Mesendoderm (in vitro differentiated cells): ENCODE measurements at regions not wholly inside any gene's neighbourhood (a gene's known extent, or its start where the extent isn't known, plus 50 kb on each side); places are given as distances from the start of the nearest gene placed in this dataset.
"Not testable (repeated sequence)": the region's sequence is repeated elsewhere in the genome, so short reads cannot be mapped to it uniquely, and the experiment has no call there.

ENCODE experiments used
- DNase-seq: peaks from one replicate; pipeline ENCODE4 v3.0.0; 2013
- H2AK5ac ChIP-seq: 2 replicates; pipeline ENCODE4 v1.6.1; 2013; ENCODE audit warnings: low read length, inconsistent platforms
- H2BK120ac ChIP-seq: 2 replicates; pipeline ENCODE4 v1.6.1; 2013; ENCODE audit warnings: low read depth, mild to moderate bottlenecking, low read length, moderate library complexity, mixed read lengths
- H2BK15ac ChIP-seq: replicated peaks from 2 replicates; pipeline ENCODE4 v1.6.1; 2013; ENCODE audit warnings: low read depth, mild to moderate bottlenecking, moderate library complexity
- H2BK5ac ChIP-seq: 2 replicates; pipeline ENCODE4 v1.6.1; 2013; ENCODE audit warnings: low read length, inconsistent platforms
- H3K18ac ChIP-seq: 2 replicates; pipeline ENCODE4 v1.6.1; 2013; ENCODE audit warnings: mild to moderate bottlenecking, low read length, mixed read lengths
- H3K23ac ChIP-seq: one replicate; pipeline ENCODE4 v1.6.1; 2013; ENCODE audit warnings: low read length
- H3K27ac ChIP-seq: 2 replicates; pipeline ENCODE4 v1.5.1; 2013; ENCODE audit warnings: low read depth, mild to moderate bottlenecking, inconsistent platforms, low read length, moderate library complexity
- H3K27me3 ChIP-seq: 2 replicates; pipeline ENCODE4 v1.6.1; 2013; ENCODE audit warnings: low read length, control low read depth, mild to moderate bottlenecking, inconsistent platforms; ENCODE audit not compliant: insufficient read depth, poor library complexity
- H3K36me3 ChIP-seq: 2 replicates; pipeline ENCODE4 v1.6.1; 2013; ENCODE audit warnings: low read length, inconsistent platforms; ENCODE audit not compliant: control insufficient read depth, insufficient read depth
- H3K4ac ChIP-seq: one replicate; pipeline ENCODE4 v1.6.1; 2013; ENCODE audit warnings: low read depth, mild to moderate bottlenecking, low read length, moderate library complexity
- H3K4me1 ChIP-seq: 2 replicates; pipeline ENCODE4 v1.6.1; 2013; ENCODE audit warnings: low read depth, low read length, inconsistent platforms; ENCODE audit not compliant: control insufficient read depth
- H3K4me2 ChIP-seq: 2 replicates; pipeline ENCODE4 v1.6.1; 2013; ENCODE audit warnings: low read length
- H3K4me3 ChIP-seq: 2 replicates; pipeline ENCODE4 v1.5.1; 2013; ENCODE audit warnings: mild to moderate bottlenecking, low read length
- H3K56ac ChIP-seq: one replicate; pipeline ENCODE4 v1.6.1; 2013; ENCODE audit warnings: low read length
- H3K79me1 ChIP-seq: 2 replicates; pipeline ENCODE4 v1.6.1; 2013; ENCODE audit warnings: low read length, inconsistent platforms
- H3K79me2 ChIP-seq: 2 replicates; pipeline ENCODE4 v1.6.1; 2013; ENCODE audit warnings: mild to moderate bottlenecking, low read length; ENCODE audit not compliant: control insufficient read depth, insufficient read depth
- H3K9ac ChIP-seq: 2 replicates; pipeline ENCODE4 v1.6.1; 2013; ENCODE audit warnings: low read length, inconsistent platforms
- H4K5ac ChIP-seq: one replicate; pipeline ENCODE4 v1.6.1; 2013; ENCODE audit warnings: low read length
- H4K8ac ChIP-seq: one replicate; pipeline ENCODE4 v1.6.1; 2013; ENCODE audit warnings: low read depth, mild to moderate bottlenecking, control low read depth, low read length, moderate library complexity
- WGBS: extraction: QIAGEN DNeasy Blood & Tissue Kit; methylation state at CpG from one replicate; pipeline ENCODE4 v1.1.7; 2013; ENCODE audit warnings: low lambda C conversion rate, missing lambda C conversion rate; ENCODE audit not compliant: insufficient coverage; ENCODE audit errors: extremely low coverage; 5-methylcytosine and 5-hydroxymethylcytosine counted together

GRCh38 chrX:66766318-66766717, 127.4 kb upstream of the EDA2R start:
- Histone ChIP-seq H3K27ac (no peak overlapping the region), H4K5ac (no peak overlapping the region), H3K4me1 (no peaks in the 10 kb centered on the region), H3K18ac (no peak overlapping the region), H3K79me1 (no peaks in the 10 kb centered on the region), H3K4me2 (no peak overlapping the region), H3K23ac (no peak overlapping the region), H3K9ac (no peak overlapping the region), H2AK5ac (no peak overlapping the region), H2BK5ac (no peak overlapping the region), H3K4me3 (no peak overlapping the region), H3K36me3 (no peaks in the 10 kb centered on the region), H2BK120ac (no peak overlapping the region), H3K27me3 (no peaks in the 10 kb centered on the region), H3K79me2 (no peaks in the 10 kb centered on the region), H2BK15ac (no peak overlapping the region), H3K56ac (no peak overlapping the region), H3K4ac (no peak overlapping the region), H4K8ac (no peak overlapping the region)
- WGBS: no CpG with 5 or more reads among the region's 3 CpGs
- DNase-seq: no peak

GRCh38 chrX:66760651-66761050, 121.8 kb upstream of the EDA2R start:
- Histone ChIP-seq H3K4me3 (no peak overlapping the region), H3K27ac (no peak overlapping the region), H3K36me3 (no peaks in the 10 kb centered on the region), H3K4me1 (no peaks in the 10 kb centered on the region), H3K79me1 (no peaks in the 10 kb centered on the region), H2AK5ac (no peak overlapping the region), H2BK5ac (no peak overlapping the region), H4K8ac (no peak overlapping the region), H3K9ac (no peak overlapping the region), H3K23ac (no peak overlapping the region), H3K4me2 (no peak overlapping the region), H3K4ac (no peak overlapping the region), H3K56ac (no peak overlapping the region), H3K18ac (no peak overlapping the region), H2BK15ac (no peak overlapping the region), H4K5ac (no peak overlapping the region), H3K27me3 (no peaks in the 10 kb centered on the region), H2BK120ac (no peak overlapping the region), H3K79me2 (no peaks in the 10 kb centered on the region)
- peak; percentile 8 for DNase-seq
- no CpG with 5 or more reads among the region's 1 CpG for WGBS

- H3K9ac ChIP-seq: no peak overlapping the region
- H2AK5ac ChIP-seq: no peak overlapping the region
- H4K8ac ChIP-seq: no peak overlapping the region
- H3K56ac ChIP-seq: no peak overlapping the region
- H3K18ac ChIP-seq: no peak overlapping the region
- H3K36me3 ChIP-seq: no peaks in the 10 kb centered on the region
- H3K79me2 ChIP-seq: no peaks in the 10 kb centered on the region
- no peak for DNase-seq
- H3K79me1 ChIP-seq: no peaks in the 10 kb centered on the region
- H3K4ac ChIP-seq: no peak overlapping the region
- no CpG with 5 or more reads among the region's 1 CpG for WGBS
- H3K4me2 ChIP-seq: no peak overlapping the region
- no peaks in the 10 kb centered on the region for H3K27me3 ChIP-seq
- H3K23ac ChIP-seq: no peak overlapping the region
- H2BK15ac ChIP-seq: no peak overlapping the region
- no peak overlapping the region for H2BK120ac ChIP-seq
- H3K27ac ChIP-seq: no peak overlapping the region
- no peak overlapping the region for H2BK5ac ChIP-seq
- H3K4me3 ChIP-seq: no peak overlapping the region
- H4K5ac ChIP-seq: no peak overlapping the region
- H3K4me1 ChIP-seq: no peaks in the 10 kb centered on the region
Observed at GRCh38 chrX:66756717-66757116, 117.8 kb upstream of the EDA2R start.

GRCh38 chrX:66751136-66751782, 112.4 kb upstream of the EDA2R start:
- Histone ChIP-seq H4K8ac (no peak overlapping the region), H3K4ac (no peak overlapping the region), H3K79me1 (no peaks in the 10 kb centered on the region), H2AK5ac (no peak overlapping the region), H3K4me1 (no peaks in the 10 kb centered on the region), H3K23ac (no peak overlapping the region), H2BK5ac (no peak overlapping the region), H2BK120ac (no peak overlapping the region), H3K27me3 (no peaks in the 10 kb centered on the region), H3K4me2 (no peak overlapping the region), H4K5ac (no peak overlapping the region), H3K9ac (no peak overlapping the region), H3K27ac (no peak overlapping the region), H3K36me3 (no peaks in the 10 kb centered on the region), H2BK15ac (no peak overlapping the region), H3K18ac (no peak overlapping the region), H3K56ac (no peak overlapping the region), H3K79me2 (no peaks in the 10 kb centered on the region), H3K4me3 (no peak overlapping the region)
- no CpG with 5 or more reads among the region's 2 CpGs for WGBS
- DNase-seq: no peak

GRCh38 chrX:66744519-66744918, 105.6 kb upstream of the EDA2R start:
- not testable (repeated sequence) for H2BK5ac ChIP-seq, H2AK5ac ChIP-seq, H3K18ac ChIP-seq, H3K4me2 ChIP-seq, H3K4me1 ChIP-seq, H2BK120ac ChIP-seq, H3K27ac ChIP-seq, H3K79me1 ChIP-seq, H3K27me3 ChIP-seq, H3K79me2 ChIP-seq, H3K4me3 ChIP-seq, H3K9ac ChIP-seq, H4K8ac ChIP-seq, H2BK15ac ChIP-seq, DNase-seq, H3K56ac ChIP-seq, H3K36me3 ChIP-seq, H3K23ac ChIP-seq, H4K5ac ChIP-seq, H3K4ac ChIP-seq
- WGBS: no CpG with 5 or more reads among the region's 1 CpG

GRCh38 chrX:66731398-66731797, 92.5 kb upstream of the EDA2R start:
- H2BK15ac ChIP-seq: no peak overlapping the region
- no peak overlapping the region for H2BK120ac ChIP-seq
- H3K27me3 ChIP-seq: no peaks in the 10 kb centered on the region
- no peak overlapping the region for H3K9ac ChIP-seq
- no peak overlapping the region for H2AK5ac ChIP-seq
- H3K4ac ChIP-seq: no peak overlapping the region
- H4K8ac ChIP-seq: no peak overlapping the region
- H3K56ac ChIP-seq: no peak overlapping the region
- no CpG with 5 or more reads among the region's 2 CpGs for WGBS
- H3K79me2 ChIP-seq: no peaks in the 10 kb centered on the region
- no peak overlapping the region for H3K4me3 ChIP-seq
- no peak overlapping the region for H3K18ac ChIP-seq
- H3K4me2 ChIP-seq: no peak overlapping the region
- H4K5ac ChIP-seq: no peak overlapping the region
- no peak overlapping the region for H2BK5ac ChIP-seq
- peak; percentile 62 for DNase-seq
- H3K36me3 ChIP-seq: no peaks in the 10 kb centered on the region
- H3K79me1 ChIP-seq: no peaks in the 10 kb centered on the region
- H3K4me1 ChIP-seq: no peaks in the 10 kb centered on the region
- no peak overlapping the region for H3K27ac ChIP-seq
- no peak overlapping the region for H3K23ac ChIP-seq
